ENCODE measurements at regions not wholly inside any gene's neighbourhood (a gene's known extent, or its start where the extent isn't known, plus 50 kb on each side); places are given as distances from the start of the nearest gene placed in this dataset.

- TF ChIP-seq POLR2AphosphoS5 (IDR thresholded peaks at IDR 0.05; ENCODE audit: low read depth, low read length), result no peak
- TF ChIP-seq TAF1 (IDR thresholded peaks at IDR 0.05; ENCODE audit: borderline replicate concordance, insufficient read depth, low read length), result no peak
- no peak for TF ChIP-seq SIN3A (IDR thresholded peaks at IDR 0.05; ENCODE audit: borderline replicate concordance, insufficient read depth, low read length)
- no peak for TF ChIP-seq REST (IDR thresholded peaks at IDR 0.05; ENCODE audit: insufficient read depth in 1 of 2, low read depth in 2 of 2, low read length in 2 of 2)
- no peak for TF ChIP-seq FOXP2 (optimal IDR thresholded peaks at IDR 0.05; ENCODE audit: borderline replicate concordance, extremely low read depth, extremely low read length, insufficient read depth)
Measured at GRCh38 chr6:164107297-164107995, 692.9 kb downstream of the QKI start.
